Urothelium cell line (cell line): ENCODE measurements at regions not wholly inside any gene's neighbourhood (a gene's known extent, or its start where the extent isn't known, plus 50 kb on each side); places are given as distances from the start of the nearest gene placed in this dataset.

ENCODE experiments used
- DNase-seq: peaks from one replicate; pipeline ENCODE4 v3.0.0; 2011; ENCODE audit warnings: low spot score, mixed read lengths
- FAIRE-seq: peaks from 2 replicates; lab custom pipeline; 2011; peaks lifted over from hg19 to GRCh38; lab: Jason Lieb, UNC

DNA sequence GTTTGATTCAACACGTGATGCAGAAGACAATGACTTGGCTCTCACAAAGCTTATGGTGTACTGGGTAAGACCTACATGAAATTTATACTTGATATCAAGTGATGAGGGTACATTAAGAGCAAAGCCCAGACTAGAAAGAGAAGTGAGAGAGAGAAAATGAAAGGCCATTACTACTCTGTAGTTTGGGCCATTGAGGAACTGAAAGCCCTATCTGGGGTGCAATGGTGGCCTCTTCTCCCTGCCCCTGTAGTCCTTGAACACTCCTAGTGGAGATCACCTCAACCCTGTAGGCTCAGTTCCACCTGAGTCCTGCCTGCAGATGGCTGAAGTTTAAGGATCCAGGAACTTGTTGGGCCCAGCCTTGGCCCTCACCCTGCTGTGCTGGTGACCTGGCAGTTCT, 569.8 kb upstream of the MEX3C start:
- no peak for FAIRE-seq
- no peak for DNase-seq

DNA sequence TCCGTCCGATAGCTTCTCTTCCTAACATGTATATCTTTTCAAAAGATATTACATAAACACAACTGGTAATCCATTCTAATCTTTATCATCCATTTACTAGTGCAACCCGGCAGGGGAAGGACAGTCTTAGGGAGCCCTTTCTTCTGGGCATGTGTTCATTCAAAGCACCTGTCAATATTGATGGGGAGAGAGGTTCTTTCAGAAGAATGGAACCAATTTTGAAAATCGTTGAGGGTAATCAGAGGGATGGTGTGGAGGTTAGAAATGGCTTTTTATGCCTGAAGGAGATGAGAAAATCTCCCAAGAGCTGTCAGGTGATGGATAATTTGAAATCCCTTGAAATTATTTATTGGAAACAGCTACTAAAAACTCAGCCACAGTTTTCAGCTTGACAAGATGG, 561.9 kb upstream of the DCC start:
- DNase-seq (no peak), FAIRE-seq (no peak)

DNA sequence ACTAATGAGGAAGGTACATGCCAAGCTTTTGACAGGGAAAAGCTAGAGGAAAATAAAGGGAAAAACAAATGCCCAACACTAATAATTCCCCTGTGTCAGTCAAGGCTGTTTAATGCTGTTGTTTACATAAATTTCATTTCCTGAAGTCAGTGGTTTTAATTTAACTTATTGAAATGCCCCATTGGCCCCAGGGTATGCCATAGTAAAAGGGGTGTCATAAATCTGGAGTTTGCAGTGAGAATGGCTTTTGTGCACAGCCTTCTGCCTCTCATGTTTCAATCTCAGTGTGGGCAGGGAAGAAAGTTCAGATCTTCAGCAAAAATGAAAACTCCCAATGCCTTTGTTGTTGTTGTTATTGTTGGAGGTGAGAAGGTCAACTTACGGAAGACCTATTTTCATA, 550.1 kb upstream of the DCC start:
- no peak for DNase-seq
- no peak for FAIRE-seq

DNA sequence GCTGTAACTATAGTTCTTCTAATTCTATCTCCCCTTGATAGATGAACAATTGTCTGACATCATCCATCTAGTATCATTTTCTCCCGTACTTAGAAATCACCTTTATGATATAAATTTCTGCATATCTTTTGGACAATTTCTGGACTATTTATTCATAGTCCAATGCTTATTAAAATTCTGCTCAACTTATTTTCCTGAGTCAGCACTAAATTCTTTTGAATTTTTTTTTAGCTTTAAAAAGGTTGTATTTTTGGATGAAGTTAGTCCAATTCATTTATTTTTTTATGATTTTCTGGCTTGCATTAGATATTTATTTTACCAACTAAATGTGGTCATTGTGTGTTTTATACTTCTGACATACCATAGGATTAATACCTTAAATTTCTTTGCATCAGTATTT, 538.5 kb upstream of the DCC start:
- DNase-seq: no peak
- FAIRE-seq: no peak

DNA sequence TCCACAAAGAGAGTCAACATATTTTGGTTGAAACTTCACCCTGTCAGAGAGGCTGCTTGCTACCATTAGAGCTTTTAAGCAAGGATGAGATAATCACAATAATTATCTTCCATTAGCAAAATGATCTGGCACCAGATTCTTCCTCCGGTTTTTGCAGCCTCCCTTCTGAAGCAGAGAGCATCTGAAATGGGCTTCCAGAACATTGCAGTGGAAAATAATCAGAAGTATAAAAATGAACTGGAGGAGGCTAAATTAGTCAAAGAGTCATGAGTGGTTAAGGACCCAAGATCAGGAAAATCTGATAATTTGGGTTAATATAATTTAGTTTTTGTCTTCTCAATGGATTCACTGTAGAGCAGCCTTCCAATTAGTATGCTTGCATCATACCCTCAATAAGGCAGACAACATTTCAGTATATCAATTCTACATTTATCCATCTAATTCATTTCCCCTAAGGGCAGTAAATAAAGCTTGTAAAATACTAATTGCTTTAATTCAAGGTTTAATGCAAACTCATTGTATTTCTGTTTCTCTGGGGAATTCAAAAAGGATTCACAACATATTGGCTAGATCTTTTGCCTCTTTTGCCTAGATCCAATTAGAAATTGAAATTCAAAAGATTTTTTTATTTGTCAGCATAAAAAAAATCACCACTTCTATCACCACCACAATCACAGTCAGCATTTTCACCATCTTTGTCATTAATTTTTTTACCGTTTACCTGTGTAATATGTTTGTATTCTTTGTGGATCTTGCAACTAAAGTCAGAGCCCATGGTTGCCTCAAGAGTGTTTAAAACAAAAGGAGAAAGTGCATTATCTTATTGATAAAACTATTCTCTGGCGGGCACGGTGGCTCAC, 537.2 kb upstream of the DCC start:
- FAIRE-seq (no peak), DNase-seq (no peak)

DNA sequence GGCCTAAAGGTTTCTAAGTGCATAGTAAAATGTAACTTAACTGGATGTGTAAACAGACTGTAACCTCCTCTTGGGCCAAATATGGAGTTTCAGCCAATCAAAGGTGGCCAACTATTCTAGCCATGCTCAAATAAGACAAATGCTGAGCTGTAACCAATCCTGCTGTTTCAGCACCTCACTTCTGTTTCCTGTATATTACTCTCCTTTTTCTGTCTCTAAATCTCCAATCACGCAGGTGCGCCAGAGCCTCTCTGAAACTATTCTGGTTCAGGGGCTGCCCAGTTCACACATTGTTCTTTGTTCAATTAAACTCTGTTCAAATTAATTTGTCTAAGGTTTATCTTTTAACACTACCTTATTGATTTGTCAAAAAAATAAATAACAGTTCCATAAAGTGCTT, 532.7 kb upstream of the DCC start:
- DNase-seq: no peak
- FAIRE-seq: no peak

DNA sequence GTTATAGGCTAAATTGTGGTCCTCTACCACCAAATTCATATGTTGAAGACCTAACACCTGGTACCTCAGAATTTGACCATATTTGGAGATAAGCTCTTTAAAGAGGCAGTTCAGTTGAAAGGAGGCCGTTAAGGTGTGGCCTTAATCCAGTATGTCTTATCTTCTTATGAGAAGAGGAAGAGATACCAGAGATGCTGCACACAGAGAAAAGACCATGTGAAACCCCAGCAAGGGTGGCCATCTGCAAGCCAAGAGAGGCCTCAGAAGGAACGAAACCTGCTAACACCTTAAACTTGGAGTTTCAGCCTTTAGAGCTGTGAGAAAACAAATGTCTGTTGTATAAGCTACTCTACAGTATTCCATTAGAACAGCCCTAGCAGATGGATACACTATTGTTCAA, 528.1 kb upstream of the DCC start:
- DNase-seq (no peak), FAIRE-seq (no peak)

DNA sequence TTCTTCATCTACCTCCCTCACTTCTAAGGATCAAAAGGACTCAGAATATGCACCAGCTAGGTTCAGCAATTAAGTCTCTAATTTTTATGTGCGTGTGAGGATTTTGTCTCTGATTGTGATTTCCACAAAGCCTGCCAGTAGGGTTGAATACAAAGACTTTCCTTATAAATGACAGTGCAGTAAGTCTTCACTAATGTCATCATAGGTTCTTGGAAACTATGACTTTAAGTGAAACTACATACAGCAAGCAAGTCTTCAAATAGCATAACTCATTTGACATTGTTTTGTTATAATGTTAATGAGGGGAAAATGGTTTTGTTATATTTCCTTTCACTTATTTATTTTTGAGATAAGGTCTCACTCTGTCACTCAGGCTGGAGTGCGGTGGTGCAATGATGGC, 526.3 kb upstream of the DCC start:
- DNase-seq (no peak), FAIRE-seq (no peak)

DNA sequence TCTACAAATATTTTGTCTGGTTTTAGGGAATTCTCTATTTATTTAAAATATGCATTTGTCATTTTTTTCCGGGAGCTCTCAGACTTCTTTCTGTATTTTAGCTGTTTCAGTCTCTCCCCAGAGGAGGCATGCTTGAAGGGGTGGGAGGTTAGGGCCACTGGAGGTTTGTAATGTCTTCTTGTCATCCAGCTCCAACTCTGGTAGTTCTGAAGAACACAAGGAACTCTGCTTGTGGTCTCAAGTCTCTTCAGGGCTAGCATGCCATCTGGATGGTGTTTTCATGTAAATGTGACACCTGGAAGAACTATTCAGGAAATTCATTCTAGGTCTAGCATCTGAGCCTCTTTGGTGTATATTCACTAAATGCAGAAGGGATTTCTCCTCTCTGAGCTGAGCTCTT, 518.4 kb upstream of the DCC start:
- DNase-seq: no peak
- FAIRE-seq: no peak

DNA sequence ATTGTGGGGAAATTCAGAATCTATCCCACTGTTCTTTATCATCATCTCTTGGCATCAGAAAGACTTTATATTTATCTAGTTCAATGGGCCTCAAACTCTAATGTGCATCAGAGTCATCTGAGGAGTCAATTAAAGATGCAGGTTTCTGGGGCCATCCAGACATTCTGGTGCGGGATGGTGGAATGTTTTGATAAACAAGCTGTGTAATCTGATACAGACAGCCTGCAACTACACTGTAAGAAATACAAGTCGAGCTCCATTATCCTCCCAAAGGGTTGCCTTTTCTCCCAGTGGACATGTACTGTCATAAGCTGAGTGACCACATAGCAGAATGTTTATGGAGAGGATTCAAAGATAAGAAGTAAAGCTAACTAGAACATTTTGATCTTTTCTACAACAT, 515.3 kb upstream of the DCC start:
- DNase-seq (no peak), FAIRE-seq (no peak)

DNA sequence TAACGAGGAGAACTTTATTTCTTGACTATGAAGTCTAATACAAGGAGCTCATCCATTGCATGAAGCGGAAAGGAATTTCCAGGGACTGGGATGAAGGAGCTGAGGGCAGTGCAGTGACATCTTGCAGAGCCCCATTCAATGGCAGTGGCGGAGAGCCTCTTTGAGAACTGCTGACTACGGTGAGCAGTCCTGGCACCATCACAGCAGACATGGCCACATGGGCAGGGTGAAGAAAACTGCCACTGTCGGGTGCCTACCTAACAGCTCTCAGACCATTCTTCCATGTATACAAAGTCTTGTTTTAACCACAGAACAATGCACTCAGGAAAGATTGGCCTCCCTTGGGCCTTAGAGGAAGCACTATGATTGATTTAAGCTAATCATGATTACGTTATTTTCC, 506.1 kb upstream of the DCC start:
- no peak for FAIRE-seq
- no peak for DNase-seq

DNA sequence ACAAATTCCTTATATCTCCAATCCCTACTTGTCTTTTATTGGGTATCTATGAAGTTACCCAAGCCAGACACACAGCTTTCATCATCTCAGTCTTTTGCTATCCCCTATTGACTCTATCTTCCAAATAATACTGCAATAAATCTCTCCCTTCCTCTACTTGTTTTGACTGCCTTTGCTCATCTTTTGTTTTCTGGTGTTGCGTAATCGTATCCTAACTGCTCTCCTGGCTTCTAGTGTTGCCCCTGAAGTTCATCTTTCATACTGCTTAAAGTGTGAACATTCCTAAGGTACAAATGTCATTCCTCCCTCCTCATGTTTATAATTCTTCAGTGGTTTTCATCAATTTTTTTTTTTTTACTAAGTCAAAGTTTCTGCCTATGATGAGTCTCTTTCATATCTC, 491.3 kb upstream of the DCC start:
- DNase-seq (no peak), FAIRE-seq (no peak)

DNA sequence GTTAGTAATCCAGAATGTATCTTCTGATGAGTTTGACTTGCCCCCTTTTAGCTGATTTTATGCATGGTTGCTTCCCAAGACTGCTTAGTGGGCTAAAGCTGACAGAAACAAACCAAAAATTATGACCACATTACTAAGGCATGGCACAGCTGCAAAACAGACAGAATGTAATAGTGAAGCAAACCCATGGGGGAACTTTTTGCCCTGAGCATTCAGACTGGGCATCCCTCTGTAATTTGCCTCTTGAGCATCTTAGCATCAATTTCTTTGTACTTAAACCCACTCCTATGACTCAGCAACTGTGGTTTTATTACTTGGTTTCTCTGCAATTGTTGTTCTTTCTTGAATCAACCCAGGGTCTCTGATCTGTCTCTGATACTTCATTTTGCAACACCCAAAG, 487.3 kb upstream of the DCC start:
- no peak for DNase-seq
- FAIRE-seq: no peak

DNA sequence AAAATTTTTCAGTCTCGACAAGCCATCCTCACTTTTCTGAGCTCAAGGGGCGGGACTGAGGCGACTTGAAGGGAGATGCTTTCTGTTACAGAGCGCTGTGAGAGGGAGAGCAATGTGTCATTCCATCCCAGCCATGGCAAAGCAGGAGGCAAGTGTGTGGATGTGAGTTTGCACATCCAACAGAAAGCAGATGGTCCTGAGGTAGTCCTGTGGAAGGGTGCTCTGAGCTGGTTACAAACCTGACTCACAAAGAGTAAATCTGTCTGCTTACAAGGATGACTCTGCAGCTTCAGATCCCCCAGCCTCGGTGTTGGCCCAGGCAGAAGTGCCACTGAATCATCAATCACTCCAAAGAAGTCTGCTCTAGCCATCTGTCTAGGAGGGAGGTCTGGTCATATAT, 482.0 kb upstream of the DCC start:
- DNase-seq: no peak
- FAIRE-seq: no peak

DNA sequence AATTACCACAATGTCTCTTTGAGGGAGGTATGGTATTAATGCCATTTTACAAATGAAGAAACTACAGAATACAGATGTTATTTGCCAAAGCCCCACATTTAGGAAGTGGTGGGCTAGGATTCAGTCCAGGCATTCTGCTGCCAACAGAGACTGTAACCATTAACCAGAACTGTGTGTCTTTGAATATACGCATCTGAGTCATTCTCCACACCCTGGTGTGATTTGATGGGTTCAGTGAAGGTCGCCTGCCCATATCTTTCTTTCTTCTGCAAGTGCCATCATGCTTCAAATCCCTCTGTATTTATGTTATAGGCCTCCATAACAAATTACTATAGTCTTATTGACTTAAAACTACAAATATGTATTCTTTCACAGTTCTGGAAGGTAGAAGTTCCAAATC, 479.0 kb upstream of the DCC start:
- DNase-seq: no peak

DNA sequence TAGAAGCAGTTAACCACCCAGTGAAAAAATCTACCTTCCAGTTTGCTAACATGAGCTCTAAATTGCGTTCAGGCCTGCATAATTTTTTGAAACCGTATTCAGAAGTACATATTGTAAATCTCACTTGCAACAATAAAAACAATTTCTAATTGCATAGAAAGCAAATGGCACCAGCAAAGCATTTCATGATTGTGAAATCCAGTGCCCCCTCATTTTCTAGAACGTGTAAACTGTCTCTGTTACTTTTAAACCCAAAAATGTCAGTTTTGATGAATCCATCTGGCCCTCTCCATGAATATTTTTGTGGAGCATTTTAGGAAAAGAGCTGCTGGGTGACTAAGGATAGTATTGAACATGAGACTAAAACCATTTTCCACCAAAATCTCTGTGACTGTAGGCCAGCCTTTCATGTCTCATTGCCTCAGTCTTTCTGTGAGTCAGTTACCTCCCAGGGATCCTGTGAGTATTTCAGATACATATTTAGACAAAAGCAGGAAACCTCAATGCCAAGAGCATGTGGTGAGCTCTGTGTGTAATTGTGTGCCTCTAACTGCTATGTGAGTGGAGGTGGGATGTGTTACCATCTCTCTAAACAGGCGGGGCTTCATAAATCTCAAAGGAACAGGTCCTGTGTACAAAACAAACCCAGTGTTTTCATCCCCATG, 477.8 kb upstream of the DCC start:
- FAIRE-seq: no peak
- no peak for DNase-seq

More for the DNA sequence above, 479.0 kb upstream of the DCC start:
- no peak for FAIRE-seq

DNA sequence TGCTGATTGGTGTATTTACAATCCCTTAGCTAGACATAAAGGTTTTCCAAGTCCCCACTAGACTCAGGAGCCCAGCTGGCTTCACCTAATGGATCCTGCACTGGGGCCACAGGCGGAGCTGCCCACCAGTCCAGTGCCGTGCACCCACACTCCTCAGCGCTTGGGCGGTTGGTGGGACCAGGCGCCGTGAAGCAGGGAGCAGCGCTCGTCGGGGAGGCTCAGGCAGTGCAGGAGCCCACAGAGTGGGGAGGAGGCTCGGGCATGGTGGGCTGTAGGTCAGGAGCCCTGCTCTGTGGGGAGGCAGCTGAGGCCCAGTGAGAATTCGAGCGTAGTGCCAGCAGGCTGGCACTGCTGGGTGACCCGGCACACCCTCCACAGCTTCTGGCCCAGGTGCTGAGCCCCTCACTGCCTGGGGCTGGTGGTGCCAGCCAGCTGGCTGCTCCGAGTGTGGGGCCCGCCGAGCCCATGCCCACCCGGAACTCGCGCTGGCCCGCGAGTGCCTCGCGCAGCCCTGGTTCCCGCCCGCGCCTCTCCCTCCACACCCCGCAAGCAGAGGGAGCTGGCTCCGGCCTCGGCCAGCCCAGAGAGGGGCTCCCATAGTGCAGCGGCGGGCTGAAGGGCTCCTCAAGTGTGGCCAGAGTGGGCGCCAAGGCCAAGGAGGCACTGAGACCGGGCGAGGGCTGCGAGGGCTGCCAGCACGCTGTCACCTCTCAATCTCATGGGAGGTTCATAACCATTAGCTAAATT, 475.6 kb upstream of the DCC start:
- FAIRE-seq (no peak), DNase-seq (no peak)

DNA sequence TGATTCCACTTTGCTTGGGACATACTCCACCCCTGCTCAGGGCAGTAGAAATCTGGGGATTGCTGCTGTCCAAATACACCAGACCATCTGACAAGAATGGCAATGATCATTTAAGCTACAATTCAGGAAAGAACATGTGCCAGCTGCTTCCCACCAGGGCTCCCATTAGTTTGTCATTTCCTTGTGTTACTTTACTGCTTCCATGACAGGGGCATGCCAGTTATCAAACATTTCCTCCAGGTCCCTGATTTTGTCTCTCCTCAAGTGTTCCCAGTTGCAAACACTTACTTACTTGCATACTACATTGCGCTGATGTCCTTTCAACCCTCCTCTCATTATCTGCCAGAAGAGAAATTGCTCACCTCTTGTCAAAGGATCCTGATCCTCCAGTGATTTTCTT, 474.5 kb upstream of the DCC start:
- FAIRE-seq: no peak
- no peak for DNase-seq

DNA sequence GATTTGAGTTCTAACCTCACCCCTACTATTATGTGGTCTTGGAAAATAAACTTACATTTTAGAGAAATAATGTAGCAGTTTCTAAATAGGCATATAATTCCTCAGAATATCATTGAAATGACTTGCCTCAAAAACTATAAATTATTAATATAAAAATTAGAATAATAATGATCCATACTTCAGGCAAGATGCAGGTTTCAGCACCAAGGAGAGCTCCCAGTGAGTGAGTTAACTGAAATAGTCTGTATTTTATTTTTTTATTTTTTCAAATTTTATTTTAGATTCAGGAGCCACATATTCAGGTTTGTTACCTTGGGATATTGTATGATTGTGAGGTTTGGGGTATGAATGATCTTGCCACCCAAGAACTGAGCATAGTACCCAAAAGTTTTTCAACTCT, 472.2 kb upstream of the DCC start:
- DNase-seq: no peak

DNA sequence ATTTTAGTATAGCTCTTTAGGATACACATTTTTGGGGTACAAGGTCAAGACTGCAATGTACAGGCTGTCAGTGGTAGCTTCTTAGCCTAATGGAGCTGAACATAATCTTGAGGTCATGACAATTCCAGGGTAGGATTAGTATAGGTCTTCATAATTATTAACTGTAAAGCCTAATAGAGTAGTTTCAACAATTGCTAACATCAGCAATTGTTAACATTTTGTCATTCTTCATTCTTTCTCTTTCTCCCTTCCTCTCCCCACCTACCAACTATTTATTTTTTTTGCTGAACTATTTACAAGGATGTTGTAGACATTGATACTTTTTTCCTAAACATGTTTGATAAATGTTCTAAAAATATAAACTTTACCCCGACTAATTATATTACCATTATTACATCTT, 461.3 kb upstream of the DCC start:
- FAIRE-seq (no peak), DNase-seq (no peak)

More for the DNA sequence above, 472.2 kb upstream of the DCC start:
- FAIRE-seq: no peak

DNA sequence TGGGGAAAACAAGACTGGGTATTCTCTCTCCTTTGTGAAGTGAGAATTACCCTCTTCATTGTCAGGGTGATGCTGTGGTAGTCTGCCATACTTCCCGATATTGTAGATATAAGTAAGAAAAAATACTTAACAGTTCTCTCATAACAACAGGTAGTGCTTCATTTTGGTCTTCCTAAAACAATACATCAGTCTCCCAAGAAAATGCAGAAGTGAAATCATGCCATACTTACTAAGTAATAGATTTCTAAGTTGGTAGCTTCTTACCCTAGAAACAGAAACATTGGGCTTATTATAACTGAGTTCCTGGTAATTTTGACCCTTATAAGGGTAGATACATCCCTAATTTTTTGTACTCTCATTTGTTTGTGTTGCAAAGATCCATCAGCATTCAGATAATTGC, 460.7 kb upstream of the DCC start:
- no peak for DNase-seq
- no peak for FAIRE-seq

DNA sequence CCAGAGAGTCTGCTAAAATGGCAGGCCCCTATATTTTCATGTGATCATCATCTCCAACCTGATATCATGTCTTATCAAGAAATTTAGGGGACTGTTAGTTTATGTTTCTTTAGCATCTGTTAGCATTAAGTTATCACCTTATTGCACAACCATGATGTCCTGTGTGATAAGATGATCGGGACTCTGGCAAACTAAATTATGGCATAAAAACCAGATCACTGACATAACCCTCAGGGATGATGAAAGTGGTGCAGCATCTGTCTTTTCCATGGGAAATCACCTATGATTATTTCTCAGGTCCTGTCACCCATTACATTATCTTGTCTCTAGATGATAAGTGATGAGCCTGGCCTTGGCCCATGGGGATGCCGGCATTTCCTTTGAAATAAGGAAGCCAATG, 458.6 kb upstream of the DCC start:
- no peak for FAIRE-seq

More for the DNA sequence above, 458.6 kb upstream of the DCC start:
- no peak for DNase-seq
